Vagina (tissue), 2 donors: ENCODE measurements at regions not wholly inside any gene's neighbourhood (a gene's known extent, or its start where the extent isn't known, plus 50 kb on each side); places are given as distances from the start of the nearest gene placed in this dataset.

Experiments
- POLR2A ChIP-seq, 2 donors: fragments of 450-650 bp; IDR thresholded peaks; one replicate each; pipeline ENCODE4 v1.6.1; 2017; ENCODE audit warnings: antibody characterized with exemption in 2 of 2, mild to moderate bottlenecking in 2 of 2, moderate library complexity in 2 of 2
- POLR2AphosphoS5 ChIP-seq, 2 donors: sonication (generic); formaldehyde crosslinking; IDR thresholded peaks; one replicate each; pipeline ENCODE4 v1.9.0; 2017; ENCODE audit warnings: antibody characterized with exemption in 2 of 2, mild to moderate bottlenecking in 2 of 2, low read depth in 1 of 2; ENCODE audit not compliant: insufficient read depth in 1 of 2
- TF ChIP-seq, protein P1 (sequence below), 3 experiments: fragments of 450-650 bp in 2 of 3; fragments of 200-600 bp in 1 of 3; sonication (generic) in 1 of 3; IDR thresholded peaks; one replicate each; pipeline ENCODE4 v1.5.1; 2017 to 2019; ENCODE audit warnings: antibody characterized with exemption in 3 of 3, mild to moderate bottlenecking in 2 of 3, moderate library complexity in 2 of 3

DNA sequence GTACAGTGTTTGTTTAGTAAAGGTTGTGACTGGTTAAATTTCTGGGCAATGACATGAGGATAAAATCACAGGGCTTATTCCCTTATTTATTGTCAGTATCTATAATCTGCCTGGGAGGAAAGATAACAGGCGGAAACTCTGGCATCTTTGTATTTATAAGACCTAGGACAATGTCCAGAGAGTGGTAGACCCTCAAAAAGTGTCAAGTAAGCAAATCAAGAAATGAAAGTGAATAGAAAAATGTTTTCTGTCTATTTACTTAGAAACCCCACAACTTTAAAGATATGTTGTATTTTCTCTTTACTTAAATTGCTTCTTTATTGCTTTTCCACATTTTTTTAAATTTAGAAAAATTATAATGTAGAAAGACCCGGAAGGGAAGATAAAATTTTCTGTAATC, 544.6 kb downstream of the EDEM1 start:
- TF ChIP-seq, protein P1, sequence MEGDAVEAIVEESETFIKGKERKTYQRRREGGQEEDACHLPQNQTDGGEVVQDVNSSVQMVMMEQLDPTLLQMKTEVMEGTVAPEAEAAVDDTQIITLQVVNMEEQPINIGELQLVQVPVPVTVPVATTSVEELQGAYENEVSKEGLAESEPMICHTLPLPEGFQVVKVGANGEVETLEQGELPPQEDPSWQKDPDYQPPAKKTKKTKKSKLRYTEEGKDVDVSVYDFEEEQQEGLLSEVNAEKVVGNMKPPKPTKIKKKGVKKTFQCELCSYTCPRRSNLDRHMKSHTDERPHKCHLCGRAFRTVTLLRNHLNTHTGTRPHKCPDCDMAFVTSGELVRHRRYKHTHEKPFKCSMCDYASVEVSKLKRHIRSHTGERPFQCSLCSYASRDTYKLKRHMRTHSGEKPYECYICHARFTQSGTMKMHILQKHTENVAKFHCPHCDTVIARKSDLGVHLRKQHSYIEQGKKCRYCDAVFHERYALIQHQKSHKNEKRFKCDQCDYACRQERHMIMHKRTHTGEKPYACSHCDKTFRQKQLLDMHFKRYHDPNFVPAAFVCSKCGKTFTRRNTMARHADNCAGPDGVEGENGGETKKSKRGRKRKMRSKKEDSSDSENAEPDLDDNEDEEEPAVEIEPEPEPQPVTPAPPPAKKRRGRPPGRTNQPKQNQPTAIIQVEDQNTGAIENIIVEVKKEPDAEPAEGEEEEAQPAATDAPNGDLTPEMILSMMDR (IDR thresholded peaks at IDR 0.05): no peak
- TF ChIP-seq POLR2A (IDR thresholded peaks at IDR 0.05) (no peak), POLR2AphosphoS5 (IDR thresholded peaks at IDR 0.05; ENCODE audit: insufficient read depth in 1 of 2, low read depth in 1 of 2) (no peak)
